Hepatocyte (in vitro differentiated cells): ENCODE measurements at regions not wholly inside any gene's neighbourhood (a gene's known extent, or its start where the extent isn't known, plus 50 kb on each side); places are given as distances from the start of the nearest gene placed in this dataset.

Source experiments
- EZH2 ChIP-seq: fragments of 200-600 bp; sonication (generic); IDR thresholded peaks from 2 replicates; pipeline ENCODE4 v1.6.1; 2016; ENCODE audit warnings: antibody characterized with exemption, mild to moderate bottlenecking, borderline replicate concordance
- TF ChIP-seq, protein P1 (sequence below): fragments of 200-600 bp; sonication (generic); IDR thresholded peaks from 2 replicates; pipeline ENCODE4 v1.5.1; 2016; ENCODE audit warnings: antibody characterized with exemption, mild to moderate bottlenecking; ENCODE audit not compliant: poor library complexity

DNA sequence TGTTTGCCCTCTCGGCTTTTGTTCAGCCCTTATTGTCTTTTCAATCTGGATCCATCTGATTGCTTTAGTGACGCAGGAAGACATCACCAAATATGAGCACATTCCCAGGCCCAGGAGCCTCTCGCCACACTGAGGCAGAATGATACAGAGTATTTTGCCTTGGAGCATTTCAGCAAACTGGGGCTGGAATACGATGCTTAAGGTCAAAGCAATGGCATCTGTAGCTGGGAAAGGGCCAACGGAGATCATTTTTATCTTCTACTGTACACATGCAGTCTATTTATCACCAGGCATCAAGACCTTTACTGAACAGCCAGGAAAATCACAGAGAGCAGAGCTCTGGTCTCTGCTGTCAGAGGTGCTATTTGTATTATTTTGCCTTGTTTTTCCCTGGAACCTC lies 655.3 kb downstream of the RNF144B start:
- TF ChIP-seq, protein P1, sequence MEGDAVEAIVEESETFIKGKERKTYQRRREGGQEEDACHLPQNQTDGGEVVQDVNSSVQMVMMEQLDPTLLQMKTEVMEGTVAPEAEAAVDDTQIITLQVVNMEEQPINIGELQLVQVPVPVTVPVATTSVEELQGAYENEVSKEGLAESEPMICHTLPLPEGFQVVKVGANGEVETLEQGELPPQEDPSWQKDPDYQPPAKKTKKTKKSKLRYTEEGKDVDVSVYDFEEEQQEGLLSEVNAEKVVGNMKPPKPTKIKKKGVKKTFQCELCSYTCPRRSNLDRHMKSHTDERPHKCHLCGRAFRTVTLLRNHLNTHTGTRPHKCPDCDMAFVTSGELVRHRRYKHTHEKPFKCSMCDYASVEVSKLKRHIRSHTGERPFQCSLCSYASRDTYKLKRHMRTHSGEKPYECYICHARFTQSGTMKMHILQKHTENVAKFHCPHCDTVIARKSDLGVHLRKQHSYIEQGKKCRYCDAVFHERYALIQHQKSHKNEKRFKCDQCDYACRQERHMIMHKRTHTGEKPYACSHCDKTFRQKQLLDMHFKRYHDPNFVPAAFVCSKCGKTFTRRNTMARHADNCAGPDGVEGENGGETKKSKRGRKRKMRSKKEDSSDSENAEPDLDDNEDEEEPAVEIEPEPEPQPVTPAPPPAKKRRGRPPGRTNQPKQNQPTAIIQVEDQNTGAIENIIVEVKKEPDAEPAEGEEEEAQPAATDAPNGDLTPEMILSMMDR = no peak
- no peak for TF ChIP-seq EZH2
